ENCODE measurements at regions not wholly inside any gene's neighbourhood (a gene's known extent, or its start where the extent isn't known, plus 50 kb on each side); places are given as distances from the start of the nearest gene placed in this dataset.
"Not testable (repeated sequence)": the region's sequence is repeated elsewhere in the genome, so short reads cannot be mapped to it uniquely, and the experiment has no call there.

DNA sequence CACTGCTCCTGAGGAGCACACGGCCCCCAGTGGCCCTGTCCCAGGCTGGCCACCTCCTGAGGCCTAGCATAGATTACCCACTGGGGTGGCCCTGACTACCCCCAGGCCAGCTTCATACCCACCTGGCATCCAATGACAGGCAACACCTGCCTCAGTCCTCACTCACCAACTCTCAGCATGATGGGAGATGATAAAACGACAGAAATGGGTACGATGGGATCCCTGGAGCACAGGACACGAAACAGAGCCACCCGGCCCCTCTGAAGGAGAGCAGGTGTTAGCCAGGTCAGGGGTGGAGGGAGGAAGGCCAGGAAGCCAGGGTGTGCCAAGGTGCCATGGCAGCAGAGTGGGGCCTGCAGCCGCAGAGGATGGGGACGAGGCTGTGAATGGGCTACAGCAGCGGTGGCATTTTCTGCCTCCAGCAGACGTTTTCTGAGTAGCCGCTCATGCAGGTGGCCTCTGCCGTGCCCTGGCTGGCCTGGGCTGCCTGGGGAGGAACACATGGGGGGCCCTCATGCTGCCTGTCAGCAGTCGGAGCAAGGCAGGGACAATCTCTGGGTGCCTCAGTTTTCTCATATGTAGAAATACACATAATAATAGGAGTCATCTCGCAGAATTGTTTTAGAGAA lies 50.2 kb upstream of the FGF3 start:
- FAIRE-seq = no peak

DNA sequence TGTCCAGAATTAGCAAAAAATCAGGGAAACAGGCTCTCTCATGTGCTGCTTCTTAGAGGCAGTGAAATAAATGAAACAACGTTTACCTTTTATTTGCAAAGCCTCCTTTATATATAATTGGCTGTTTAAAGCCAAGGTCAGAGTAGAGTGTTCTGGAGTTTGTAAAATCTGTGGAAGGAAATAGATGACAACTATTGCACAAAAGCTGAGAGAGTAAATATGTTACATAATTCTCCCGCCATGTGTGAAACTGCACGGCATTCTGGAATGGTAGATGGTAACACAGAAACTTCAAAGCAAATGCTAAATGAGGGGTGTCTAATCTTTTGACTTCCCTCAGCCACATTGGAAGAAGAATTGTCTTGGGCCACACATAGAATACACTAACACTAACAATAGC lies 51.5 kb upstream of the FGF3 start:
- FAIRE-seq = no peak

DNA sequence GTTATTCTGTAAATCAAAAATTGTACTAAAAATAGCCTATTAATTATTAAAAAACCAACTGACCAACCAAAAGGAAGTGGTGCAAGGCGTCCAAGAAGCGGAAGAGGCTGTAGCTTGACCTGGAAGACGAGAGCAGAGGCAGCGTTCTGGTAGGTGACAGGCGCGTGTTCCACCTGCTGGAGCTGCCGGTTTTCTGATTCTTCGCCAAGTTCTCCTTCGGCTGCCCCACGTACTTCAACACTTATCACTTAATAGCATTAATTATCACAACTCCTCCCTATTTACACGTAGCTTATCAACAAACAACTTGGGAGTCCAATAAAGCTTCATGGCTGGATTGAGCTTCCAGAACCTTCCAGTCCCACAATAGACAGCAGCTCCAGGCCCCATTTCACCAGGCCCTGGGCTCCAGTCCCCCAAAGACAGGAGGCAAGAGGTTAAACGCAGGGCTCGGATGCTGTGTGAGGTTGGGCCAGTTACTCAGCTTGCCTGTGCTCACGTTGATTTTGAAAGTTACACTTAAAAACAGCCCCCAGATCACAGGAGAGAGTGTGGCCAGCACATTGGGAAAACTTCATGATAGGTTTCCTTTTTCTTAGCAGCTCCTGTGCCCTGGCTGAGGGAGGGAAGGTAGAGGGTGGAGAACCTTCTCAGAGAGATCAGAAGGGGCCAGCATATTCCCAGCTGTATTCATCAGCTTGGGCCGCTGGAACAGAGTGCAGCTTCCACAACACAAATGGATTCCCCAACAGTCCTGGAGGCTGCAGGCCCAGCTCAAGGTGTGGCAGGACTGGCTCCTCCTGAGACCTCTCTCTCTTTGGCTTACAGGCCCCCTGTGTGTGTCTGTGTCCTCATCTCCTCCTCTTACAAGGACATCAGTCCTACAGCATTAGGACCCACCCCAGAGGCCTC lies 54.2 kb upstream of the FGF3 start:
- FAIRE-seq = no peak

DNA sequence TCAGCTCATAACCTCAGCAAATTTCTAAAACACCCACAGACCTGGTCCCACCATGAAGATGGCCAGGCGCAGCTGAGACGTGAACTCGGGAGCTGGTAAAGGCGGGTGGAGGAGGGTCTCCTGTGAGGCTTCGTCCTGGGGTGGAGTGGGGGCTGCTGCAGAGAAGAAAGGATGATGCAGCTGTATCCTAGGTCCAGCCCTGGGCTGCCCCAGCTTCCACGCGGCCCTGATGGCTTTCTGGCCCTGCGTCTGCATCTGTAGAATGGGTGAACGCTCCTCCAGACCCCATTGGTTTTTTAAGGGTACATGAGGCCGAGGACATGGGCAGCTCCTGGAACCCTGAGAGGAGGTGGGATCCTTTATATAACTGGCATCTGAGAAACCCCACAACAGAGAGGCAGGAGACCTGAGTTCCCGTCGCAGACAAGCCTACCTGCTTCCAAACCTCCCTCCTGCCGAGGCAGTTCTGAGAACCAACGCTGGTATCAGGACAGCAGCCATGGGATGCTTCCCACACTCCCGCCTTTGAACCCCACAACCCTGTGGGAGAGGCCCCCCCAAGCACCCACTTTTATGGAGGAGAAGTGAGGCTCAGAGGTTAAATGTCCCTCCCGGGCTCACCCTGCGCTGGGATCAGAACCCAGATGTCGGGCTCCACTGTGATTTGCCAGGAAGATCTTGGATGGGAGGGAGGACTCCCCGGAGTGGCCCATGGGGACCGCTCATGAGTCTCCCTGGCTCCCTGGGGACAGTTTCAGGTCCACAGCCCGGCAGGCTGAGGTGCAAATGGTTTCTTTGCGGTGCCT lies 55.2 kb upstream of the FGF3 start:
- no peak for FAIRE-seq

DNA sequence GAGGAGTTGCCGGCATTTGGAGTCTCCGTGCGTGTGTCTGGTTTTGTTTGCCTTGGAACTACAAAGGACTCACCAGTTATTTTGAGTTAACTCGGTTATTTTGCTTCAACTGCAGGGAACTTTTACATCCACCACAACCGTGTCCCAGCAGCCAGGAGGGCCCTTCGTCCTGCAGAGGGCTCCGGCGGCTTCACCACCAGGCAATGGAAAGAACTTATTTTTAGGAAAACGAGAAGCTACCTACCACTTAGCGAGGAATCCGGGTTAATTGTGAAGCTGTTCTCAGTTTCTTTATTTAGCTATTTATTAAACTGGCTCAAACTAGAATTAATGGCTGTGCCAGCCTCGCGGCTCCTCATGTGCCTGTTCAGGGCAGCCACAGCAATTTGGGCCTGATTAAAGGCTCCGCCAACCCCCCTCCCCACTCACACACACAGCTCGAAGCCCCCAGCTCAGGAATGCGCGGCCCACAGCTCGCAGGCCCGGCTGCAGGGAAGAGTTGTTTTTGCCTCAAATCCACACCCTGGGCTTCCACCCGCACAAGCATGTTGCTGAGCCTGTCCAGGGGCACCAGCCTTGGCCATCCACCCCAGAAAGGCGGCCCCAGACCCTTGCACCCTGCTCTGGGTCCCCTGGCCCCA lies 55.9 kb upstream of the FGF3 start:
- FAIRE-seq = no peak

- FAIRE-seq = no peak
These were observed 56.8 kb upstream of the FGF3 start for GRCh38 chr11:69876013-69876412.

- no peak for FAIRE-seq
These were observed 58.0 kb upstream of the FGF3 start for GRCh38 chr11:69877235-69877634.

DNA sequence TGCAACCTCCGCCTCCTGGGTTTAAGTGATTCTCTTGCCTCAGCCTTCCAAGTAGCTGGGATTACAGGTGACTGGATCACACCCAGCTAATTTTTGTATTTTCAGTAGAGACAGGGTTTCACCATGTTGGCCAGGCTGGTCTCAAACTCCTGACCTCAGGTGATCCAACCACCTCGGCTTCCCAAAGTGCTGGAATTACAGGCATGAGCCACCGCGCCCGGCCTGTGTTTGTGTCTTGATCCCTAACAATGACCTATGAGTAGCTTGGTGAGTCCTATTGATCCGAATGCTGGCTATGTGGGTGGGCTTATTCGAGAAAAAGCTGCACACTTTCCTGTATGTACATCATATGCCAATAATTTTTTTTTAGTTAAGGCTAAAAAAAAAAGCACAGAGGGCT lies 58.5 kb upstream of the FGF3 start:
- FAIRE-seq = not testable (repeated sequence)

GRCh38 chr11:69878144-69878883 lies 59.1 kb upstream of the FGF3 start:
- FAIRE-seq = no peak

- FAIRE-seq = no peak
These were observed 59.9 kb upstream of the FGF3 start for GRCh38 chr11:69878927-69879728.

GRCh38 chr11:69879729-69880005 lies 60.5 kb upstream of the FGF3 start:
- no peak for FAIRE-seq

- FAIRE-seq = no peak
These were observed 61.0 kb upstream of the FGF3 start for GRCh38 chr11:69880041-69880825.

- no peak for FAIRE-seq
These were observed 61.7 kb upstream of the FGF3 start for GRCh38 chr11:69880826-69881445.

- no peak for FAIRE-seq
These were observed 62.5 kb upstream of the FGF3 start for GRCh38 chr11:69881467-69882269.

DNA sequence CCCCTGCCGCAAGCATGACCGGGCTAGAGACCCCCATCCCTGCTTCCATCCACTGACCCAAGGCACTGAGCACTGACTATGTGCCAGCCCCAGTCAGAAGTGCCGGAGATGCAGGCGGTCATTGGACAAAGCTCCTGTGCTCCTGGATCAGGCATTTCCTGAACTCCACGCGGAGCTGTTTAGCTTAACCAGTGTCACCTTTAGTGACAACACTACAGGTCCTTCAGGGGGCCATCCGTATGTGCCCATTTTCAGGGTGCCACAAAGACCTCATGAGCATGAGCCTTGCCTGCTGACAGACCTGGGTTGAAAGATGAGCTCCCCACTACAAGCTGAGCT lies 63.0 kb upstream of the FGF3 start:
- no peak for FAIRE-seq

GRCh38 chr11:69883292-69884255 lies 64.4 kb upstream of the FGF3 start:
- no peak for FAIRE-seq

DNA sequence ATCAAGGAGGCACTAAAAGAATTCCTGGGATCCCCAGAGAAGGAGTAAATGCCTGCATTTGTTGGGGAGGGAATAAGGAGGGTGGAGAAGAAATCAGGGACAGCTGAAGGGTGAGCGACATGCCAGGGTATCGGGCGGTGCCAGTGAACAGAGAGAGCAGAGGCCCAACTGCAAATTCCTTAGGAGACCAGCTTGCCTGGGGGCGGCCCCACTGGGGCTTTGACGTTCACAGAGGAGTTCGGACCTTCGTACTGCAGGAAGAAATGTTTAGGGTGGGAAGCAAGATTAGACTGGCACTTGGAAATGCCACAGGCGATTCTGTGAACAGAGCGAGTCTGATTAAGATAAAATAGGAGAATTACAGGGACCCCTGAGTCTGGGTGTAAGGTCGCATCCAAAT lies 65.1 kb upstream of the FGF3 start:
- FAIRE-seq = no peak

- FAIRE-seq = no peak
These were observed 65.5 kb upstream of the FGF3 start for GRCh38 chr11:69884751-69885150.
